ENCODE measurements at regions not wholly inside any gene's neighbourhood (a gene's known extent, or its start where the extent isn't known, plus 50 kb on each side); places are given as distances from the start of the nearest gene placed in this dataset.

DNA sequence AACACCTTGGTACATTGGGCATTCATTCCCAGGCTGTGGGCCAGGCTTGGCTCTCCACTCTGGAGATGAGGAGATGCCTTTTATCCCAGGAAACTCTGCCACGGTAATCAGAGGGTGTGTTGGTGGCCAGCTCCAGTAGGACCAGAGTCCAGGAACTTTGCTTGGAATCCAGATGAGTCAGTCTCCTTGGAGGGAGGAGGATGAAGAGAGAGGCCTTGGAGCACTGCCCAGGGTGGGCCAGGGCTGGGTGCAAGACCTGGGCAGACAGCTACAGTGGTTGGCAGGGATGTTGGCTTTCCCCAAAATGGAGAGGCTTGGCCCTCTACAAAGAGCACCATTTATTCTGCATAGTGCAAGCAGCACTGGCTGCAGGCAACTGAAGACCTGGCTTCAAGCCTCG is 209.0 kb downstream of the RGS9 start:
- Histone ChIP-seq H3K27me3 (no peaks in the 10 kb centered on the region), H3K4me1 (ENCODE audit: low read depth) (no peaks in the 10 kb centered on the region), H3K4me3 (no peak overlapping the region), H3K9me3 (ENCODE audit: low read depth) (no peaks in the 10 kb centered on the region), H3K27ac (no peak overlapping the region), H3K36me3 (no peaks in the 10 kb centered on the region)
- TF ChIP-seq, protein P1, sequence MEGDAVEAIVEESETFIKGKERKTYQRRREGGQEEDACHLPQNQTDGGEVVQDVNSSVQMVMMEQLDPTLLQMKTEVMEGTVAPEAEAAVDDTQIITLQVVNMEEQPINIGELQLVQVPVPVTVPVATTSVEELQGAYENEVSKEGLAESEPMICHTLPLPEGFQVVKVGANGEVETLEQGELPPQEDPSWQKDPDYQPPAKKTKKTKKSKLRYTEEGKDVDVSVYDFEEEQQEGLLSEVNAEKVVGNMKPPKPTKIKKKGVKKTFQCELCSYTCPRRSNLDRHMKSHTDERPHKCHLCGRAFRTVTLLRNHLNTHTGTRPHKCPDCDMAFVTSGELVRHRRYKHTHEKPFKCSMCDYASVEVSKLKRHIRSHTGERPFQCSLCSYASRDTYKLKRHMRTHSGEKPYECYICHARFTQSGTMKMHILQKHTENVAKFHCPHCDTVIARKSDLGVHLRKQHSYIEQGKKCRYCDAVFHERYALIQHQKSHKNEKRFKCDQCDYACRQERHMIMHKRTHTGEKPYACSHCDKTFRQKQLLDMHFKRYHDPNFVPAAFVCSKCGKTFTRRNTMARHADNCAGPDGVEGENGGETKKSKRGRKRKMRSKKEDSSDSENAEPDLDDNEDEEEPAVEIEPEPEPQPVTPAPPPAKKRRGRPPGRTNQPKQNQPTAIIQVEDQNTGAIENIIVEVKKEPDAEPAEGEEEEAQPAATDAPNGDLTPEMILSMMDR (IDR thresholded peaks at IDR 0.05; ENCODE audit: low read depth, low read length): no peak
- DNase-seq (ENCODE audit: low read depth in 1 of 2, low spot score in 1 of 2): no peak

DNA sequence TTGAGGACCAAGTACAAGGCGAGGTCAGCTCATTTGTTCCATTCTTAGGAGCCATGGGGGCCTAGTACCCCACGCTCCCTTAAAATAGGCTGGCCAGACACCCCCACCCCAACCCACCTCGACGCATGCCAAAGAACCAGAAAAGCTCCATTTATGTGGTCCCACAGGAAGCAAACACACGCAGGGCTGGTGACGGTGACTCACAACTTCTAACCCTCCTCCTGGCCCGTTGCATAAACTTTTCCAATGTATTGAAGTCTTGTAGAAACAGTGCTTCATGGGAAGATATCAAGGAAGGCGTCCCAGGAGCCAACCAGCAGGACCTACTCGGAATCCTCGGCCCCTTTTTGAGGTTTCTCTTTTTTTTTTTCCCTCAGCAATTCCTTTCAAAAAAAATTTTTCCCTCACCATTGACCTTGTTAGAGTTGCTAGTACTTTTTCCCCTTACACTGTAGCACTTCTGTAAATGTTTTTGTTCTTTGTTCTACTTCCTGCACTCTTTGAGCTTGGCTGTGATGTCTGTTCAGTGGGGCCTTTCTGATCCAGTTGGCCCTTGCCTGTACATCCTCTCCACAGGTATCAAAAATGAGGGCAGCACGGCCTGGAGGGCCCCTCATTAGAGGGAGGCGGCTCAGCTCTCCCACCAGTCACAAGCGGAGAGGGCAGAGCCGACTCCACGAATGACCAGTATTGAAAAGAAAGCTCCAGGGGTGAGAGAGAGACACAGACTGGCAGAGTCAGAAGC is 208.3 kb downstream of the RGS9 start:
- no peaks in the 10 kb centered on the region for H3K27me3 ChIP-seq
- no peaks in the 10 kb centered on the region for H3K9me3 ChIP-seq (ENCODE audit: low read depth)
- no peak overlapping the region for H3K4me3 ChIP-seq
- TF ChIP-seq, protein P1 (IDR thresholded peaks at IDR 0.05; ENCODE audit: low read depth, low read length): no peak
- peak in 1 of 2 donors; percentile 42 for DNase-seq (ENCODE audit: low read depth in 1 of 2, low spot score in 1 of 2)
- no peaks in the 10 kb centered on the region for H3K36me3 ChIP-seq
- no peaks in the 10 kb centered on the region for H3K4me1 ChIP-seq (ENCODE audit: low read depth)
- no peak overlapping the region for H3K27ac ChIP-seq

DNA sequence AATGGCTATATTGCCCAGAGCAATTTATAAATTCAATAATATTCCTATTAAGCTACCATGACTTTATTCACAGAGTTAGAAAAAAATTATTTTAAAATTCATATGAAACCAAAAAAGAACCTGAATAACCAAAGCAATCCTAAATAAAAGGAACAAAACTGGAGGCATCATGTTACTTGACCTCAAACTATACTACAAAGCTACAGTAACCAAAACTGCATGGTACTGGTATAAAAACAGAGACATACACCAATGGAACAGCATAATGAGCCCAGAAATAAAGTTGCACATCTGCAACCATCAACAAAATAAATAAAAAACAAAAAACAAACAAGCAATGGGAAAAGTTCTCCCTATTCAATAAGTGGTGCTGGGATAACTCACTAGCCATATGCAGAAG is 203.2 kb downstream of the RGS9 start:
- no peak overlapping the region for H3K4me3 ChIP-seq
- no peaks in the 10 kb centered on the region for H3K4me1 ChIP-seq (ENCODE audit: low read depth)
- H3K9me3 ChIP-seq (ENCODE audit: low read depth): no peaks in the 10 kb centered on the region
- H3K36me3 ChIP-seq: no peaks in the 10 kb centered on the region
- DNase-seq (ENCODE audit: low read depth in 1 of 2, low spot score in 1 of 2): no peak
- H3K27me3 ChIP-seq: no peaks in the 10 kb centered on the region
- no peak overlapping the region for H3K27ac ChIP-seq
- TF ChIP-seq, protein P1 (IDR thresholded peaks at IDR 0.05; ENCODE audit: low read depth, low read length): no peak

DNA sequence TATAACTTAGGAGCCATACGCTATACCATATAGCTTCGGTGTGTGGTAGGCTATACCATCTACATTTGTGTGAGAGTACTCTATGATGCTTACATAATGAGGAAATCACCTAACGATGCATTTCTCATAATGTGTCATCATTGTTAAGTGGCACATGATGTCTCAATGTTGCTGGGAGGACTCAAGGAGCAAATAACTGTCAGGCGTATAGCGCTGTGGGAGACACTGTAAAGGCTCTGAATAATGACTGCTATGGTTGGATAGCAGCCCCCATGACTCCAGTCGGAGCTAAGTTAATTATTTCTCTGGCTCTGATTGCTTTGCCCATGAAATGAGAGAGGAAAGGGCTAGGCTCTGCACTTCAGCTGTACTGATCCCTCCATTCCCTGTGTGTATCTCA is 197.2 kb downstream of the RGS9 start:
- TF ChIP-seq, protein P1 (IDR thresholded peaks at IDR 0.05; ENCODE audit: low read depth, low read length): no peak

DNA sequence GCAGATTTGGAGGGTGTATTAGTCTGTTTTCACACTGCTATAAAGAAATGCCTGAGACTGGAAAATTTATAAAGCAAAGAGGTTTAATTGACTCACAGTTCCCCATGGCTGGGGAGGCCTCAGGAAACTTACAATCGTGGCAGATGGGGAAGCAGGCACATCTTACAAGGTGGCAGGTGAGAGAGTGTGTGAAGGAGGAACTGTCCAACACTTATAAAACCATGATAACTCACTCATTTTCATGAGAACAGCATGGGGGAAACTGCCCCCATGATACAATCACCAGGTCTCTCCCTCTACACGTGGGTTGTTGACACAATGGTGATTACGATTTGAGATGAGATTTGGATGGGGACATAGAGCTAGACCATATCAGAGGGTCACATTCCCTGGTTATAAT is 195.6 kb downstream of the RGS9 start:
- TF ChIP-seq, protein P1 (IDR thresholded peaks at IDR 0.05; ENCODE audit: low read depth, low read length): no peak
- Histone ChIP-seq H3K4me3 (no peak overlapping the region), H3K9me3 (ENCODE audit: low read depth) (no peaks in the 10 kb centered on the region), H3K36me3 (no peaks in the 10 kb centered on the region), H3K4me1 (ENCODE audit: low read depth) (no peaks in the 10 kb centered on the region), H3K27ac (no peak overlapping the region), H3K27me3 (no peaks in the 10 kb centered on the region)
- no peak for DNase-seq (ENCODE audit: low read depth in 1 of 2, low spot score in 1 of 2)

More for the DNA sequence above, 197.2 kb downstream of the RGS9 start:
- Histone ChIP-seq H3K27me3 (no peaks in the 10 kb centered on the region), H3K4me1 (ENCODE audit: low read depth) (no peaks in the 10 kb centered on the region), H3K9me3 (ENCODE audit: low read depth) (no peaks in the 10 kb centered on the region), H3K36me3 (no peaks in the 10 kb centered on the region), H3K27ac (no peak overlapping the region), H3K4me3 (no peak overlapping the region)
- no peak for DNase-seq (ENCODE audit: low read depth in 1 of 2, low spot score in 1 of 2)

Measured in cardiac muscle cell (in vitro differentiated cells and primary cell).